ENCODE measurements at regions not wholly inside any gene's neighbourhood (a gene's known extent, or its start where the extent isn't known, plus 50 kb on each side); places are given as distances from the start of the nearest gene placed in this dataset.

- H3K27me3 Mint-ChIP-seq (ENCODE audit: low read depth in 3 of 3), result peaks cover 10 to 17% (median 12%) of the 10 kb centered on the region in 3 donors
- Histone ChIP-seq H3K4me2 (replicated peaks; ENCODE audit: extremely low read depth, low read length, poor library complexity, severe bottlenecking) (no peak overlapping the region), H3K9ac (ENCODE audit: insufficient read depth, low read length, poor library complexity, severe bottlenecking) (no peak overlapping the region), H3K79me2 (ENCODE audit: insufficient read depth, low read length) (no peaks in the 10 kb centered on the region), H4K20me1 (ENCODE audit: insufficient read depth, low read length) (no peaks in the 10 kb centered on the region), H3K4me1 (ENCODE audit: control insufficient read depth in 1 of 2, insufficient read depth in 2 of 2, low read length in 2 of 2) (no peaks in the 10 kb centered on the region), H3K27ac (ENCODE audit: low read depth in 1 of 2, low read length in 2 of 2) (no peak overlapping the region), H3K36me3 (replicated peaks in 1 of 2; ENCODE audit: control insufficient read depth in 1 of 2, insufficient read depth in 2 of 2, low read length in 2 of 2) (no peaks in the 10 kb centered on the region), H3K9me3 (replicated peaks in 1 of 2; ENCODE audit: control insufficient read depth in 1 of 2, insufficient read depth in 1 of 2, low read length in 2 of 2) (peaks cover 0 to 12% of the 10 kb centered on the region in 2 donors), H2AFZ (ENCODE audit: insufficient read depth, low read depth, low read length, poor library complexity, severe bottlenecking) (no peak overlapping the region), H3K27me3 (ENCODE audit: control insufficient read depth in 2 of 2, insufficient read depth in 2 of 2, low read length in 2 of 2) (no peaks in the 10 kb centered on the region), H3K4me3 (replicated peaks in 1 of 3; ENCODE audit: low read depth in 2 of 3, low read length in 3 of 3) (no peak overlapping the region)
- H3K36me3 Mint-ChIP-seq, result no peaks in the 10 kb centered on the region
- 94% methylated on average over 3 of the region's 5 CpGs for WGBS (ENCODE audit: insufficient coverage)
- no peak overlapping the region for H3K4me3 Mint-ChIP-seq
- intact Hi-C loops (cut with micrococcal nuclease), result no loop called here
- TF ChIP-seq CTCF (IDR thresholded peaks at IDR 0.05), result no peak
- H3K9me3 Mint-ChIP-seq, result peaks cover 3 to 20% (median 13%) of the 10 kb centered on the region in 7 donors
- H3K4me1 Mint-ChIP-seq, result no peaks in the 10 kb centered on the region
- DNase-seq, result no peak
- H3K27ac Mint-ChIP-seq, result no peak overlapping the region
These were observed 56.4 kb upstream of the IYD start for GRCh38 chr6:150312395-150312794.

DNA sequence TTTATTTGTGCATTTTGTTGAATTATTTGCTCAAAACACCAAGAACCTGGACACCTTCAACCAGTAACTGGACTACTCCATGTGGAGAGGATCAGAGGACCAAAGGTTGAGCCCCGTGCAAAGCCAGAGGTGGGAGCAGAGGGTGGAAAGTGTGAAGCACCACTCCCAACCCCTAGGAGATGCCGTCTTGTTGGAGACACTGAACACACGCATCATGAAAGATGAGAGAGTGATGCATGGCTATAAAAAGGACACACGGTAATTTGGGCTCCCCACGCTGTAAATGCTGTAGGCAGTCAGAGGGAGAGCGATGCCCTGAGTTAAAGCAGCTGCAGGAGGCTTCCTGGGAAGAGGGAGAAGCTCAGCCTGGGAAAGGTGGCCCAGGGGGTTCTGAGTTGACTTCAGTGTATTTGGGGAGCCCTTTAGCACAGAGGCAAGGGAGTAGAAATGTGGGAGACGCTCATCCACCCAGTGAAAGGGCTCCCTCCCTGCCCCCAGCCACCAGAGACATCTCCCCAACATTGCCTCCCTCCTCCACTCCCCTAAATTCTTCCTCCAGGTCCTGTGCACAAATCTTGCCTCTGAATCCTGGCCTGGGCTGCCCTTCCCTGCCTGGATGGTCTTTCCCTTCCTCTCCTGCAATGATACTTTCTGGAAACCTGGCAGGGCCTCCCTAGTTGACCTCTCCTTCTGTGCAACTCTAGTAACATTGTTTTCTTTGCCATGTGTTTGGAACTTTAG is 55.8 kb upstream of the IYD start:
- no peak overlapping the region for H3K27ac Mint-ChIP-seq
- Histone ChIP-seq H3K9ac (ENCODE audit: insufficient read depth, low read length, poor library complexity, severe bottlenecking) (no peak overlapping the region), H3K9me3 (replicated peaks in 1 of 2; ENCODE audit: control insufficient read depth in 1 of 2, insufficient read depth in 1 of 2, low read length in 2 of 2) (peaks cover 0 to 12% of the 10 kb centered on the region in 2 donors), H2AFZ (ENCODE audit: insufficient read depth, low read depth, low read length, poor library complexity, severe bottlenecking) (no peak overlapping the region), H4K20me1 (ENCODE audit: insufficient read depth, low read length) (no peaks in the 10 kb centered on the region), H3K4me1 (ENCODE audit: control insufficient read depth in 1 of 2, insufficient read depth in 2 of 2, low read length in 2 of 2) (no peaks in the 10 kb centered on the region), H3K79me2 (ENCODE audit: insufficient read depth, low read length) (no peaks in the 10 kb centered on the region), H3K27me3 (ENCODE audit: control insufficient read depth in 2 of 2, insufficient read depth in 2 of 2, low read length in 2 of 2) (no peaks in the 10 kb centered on the region), H3K27ac (ENCODE audit: low read depth in 1 of 2, low read length in 2 of 2) (no peak overlapping the region), H3K4me2 (replicated peaks; ENCODE audit: extremely low read depth, low read length, poor library complexity, severe bottlenecking) (no peak overlapping the region), H3K4me3 (replicated peaks in 1 of 3; ENCODE audit: low read depth in 2 of 3, low read length in 3 of 3) (no peak overlapping the region), H3K36me3 (replicated peaks in 1 of 2; ENCODE audit: control insufficient read depth in 1 of 2, insufficient read depth in 2 of 2, low read length in 2 of 2) (no peaks in the 10 kb centered on the region)
- H3K36me3 Mint-ChIP-seq, result no peaks in the 10 kb centered on the region
- H3K9me3 Mint-ChIP-seq, result peaks cover 3 to 20% (median 13%) of the 10 kb centered on the region in 7 donors
- H3K4me3 Mint-ChIP-seq, result no peak overlapping the region
- intact Hi-C loops (cut with micrococcal nuclease), result no loop called here
- H3K4me1 Mint-ChIP-seq, result no peaks in the 10 kb centered on the region
- H3K27me3 Mint-ChIP-seq (ENCODE audit: low read depth in 3 of 3), result peaks cover 10 to 17% (median 10%) of the 10 kb centered on the region in 3 donors
- no peak for TF ChIP-seq CTCF (IDR thresholded peaks at IDR 0.05)
- WGBS (ENCODE audit: insufficient coverage), result 95% methylated on average over 5 of the region's 7 CpGs
- no peak for DNase-seq

Measured in CD14-positive monocyte (primary cell).